Peyer's patch (tissue), 4 donors: ENCODE measurements at regions not wholly inside any gene's neighbourhood (a gene's known extent, or its start where the extent isn't known, plus 50 kb on each side); places are given as distances from the start of the nearest gene placed in this dataset.
"Not testable (repeated sequence)": the region's sequence is repeated elsewhere in the genome, so short reads cannot be mapped to it uniquely, and the experiment has no call there.

Experiments used
- DNase-seq, 3 donors: peaks; one replicate each; pipeline ENCODE4 v3.0.0-alpha.2; 2017 to 2019
- H3K27ac ChIP-seq, 4 donors: fragments of 200-600 bp; sonication (generic); one replicate each; pipeline ENCODE4 v1.5.1; 2016 to 2019
- H3K27me3 ChIP-seq, 2 donors: fragments of 200-600 bp; sonication (generic); one replicate each; pipeline ENCODE4 v1.5.1; 2019
- H3K36me3 ChIP-seq, 3 donors: fragments of 200-600 bp; sonication (generic); one replicate each; pipeline ENCODE4 v1.5.1; 2016 to 2019
- H3K4me1 ChIP-seq, 4 donors: fragments of 200-600 bp; sonication (generic); one replicate each; pipeline ENCODE4 v1.5.1; 2016 to 2019
- H3K4me3 ChIP-seq, 4 donors: fragments of 200-600 bp; sonication (generic); 1 replicate in 3 of 4; 2 replicates in 1 of 4; pipeline ENCODE4 v1.5.1; 2016 to 2019; ENCODE audit warnings: mild to moderate bottlenecking in 1 of 4
- H3K9me3 ChIP-seq, 4 donors: fragments of 200-600 bp; sonication (generic); one replicate each; pipeline ENCODE4 v1.5.1; 2016 to 2019; ENCODE audit warnings: mild to moderate bottlenecking in 1 of 4
- POLR2A ChIP-seq, 2 donors: fragments of 450-650 bp; IDR thresholded peaks; one replicate each; pipeline ENCODE4 v1.5.1; 2017; ENCODE audit warnings: antibody characterized with exemption in 2 of 2, mild to moderate bottlenecking in 2 of 2, moderate library complexity in 2 of 2
- TF ChIP-seq, protein P1 (sequence below), 6 experiments: fragments of 450-650 bp in 4 of 6; fragments of 200-600 bp in 2 of 6; sonication (generic) in 1 of 6; IDR thresholded peaks; one replicate each; pipeline ENCODE4 v1.5.1; 2017 to 2019; ENCODE audit warnings: antibody characterized with exemption in 6 of 6, mild to moderate bottlenecking in 3 of 6, moderate library complexity in 1 of 6

DNA sequence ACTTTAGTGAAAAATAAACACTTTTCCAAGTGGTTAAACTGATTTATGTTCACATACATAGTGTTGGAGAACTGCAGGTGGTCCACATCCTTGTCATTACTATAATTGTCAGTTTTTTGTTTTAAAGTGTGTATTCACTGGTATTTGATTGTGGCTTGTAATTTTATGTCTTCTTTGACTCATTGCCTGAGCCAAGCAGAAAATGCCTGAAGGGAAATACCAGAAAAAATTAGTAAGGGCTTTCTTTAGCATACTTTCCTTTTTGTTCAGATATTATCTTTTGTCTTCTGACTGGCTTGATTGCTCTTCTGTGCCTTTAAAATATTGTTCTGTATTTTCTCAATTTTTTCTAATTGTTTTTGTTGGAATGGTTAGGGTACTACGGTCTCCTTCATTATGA lies 981.3 kb downstream of the C4orf33 start:
- Histone ChIP-seq H3K36me3 (no peaks in the 10 kb centered on the region), H3K27me3 (no peaks in the 10 kb centered on the region), H3K27ac (no peak overlapping the region), H3K4me1 (peaks cover 0 to 4% (median 0%) of the 10 kb centered on the region in 4 donors), H3K9me3 (no peaks in the 10 kb centered on the region), H3K4me3 (no peak overlapping the region)
- no peak for DNase-seq
- no peak for TF ChIP-seq POLR2A (IDR thresholded peaks at IDR 0.05)
- TF ChIP-seq, protein P1, sequence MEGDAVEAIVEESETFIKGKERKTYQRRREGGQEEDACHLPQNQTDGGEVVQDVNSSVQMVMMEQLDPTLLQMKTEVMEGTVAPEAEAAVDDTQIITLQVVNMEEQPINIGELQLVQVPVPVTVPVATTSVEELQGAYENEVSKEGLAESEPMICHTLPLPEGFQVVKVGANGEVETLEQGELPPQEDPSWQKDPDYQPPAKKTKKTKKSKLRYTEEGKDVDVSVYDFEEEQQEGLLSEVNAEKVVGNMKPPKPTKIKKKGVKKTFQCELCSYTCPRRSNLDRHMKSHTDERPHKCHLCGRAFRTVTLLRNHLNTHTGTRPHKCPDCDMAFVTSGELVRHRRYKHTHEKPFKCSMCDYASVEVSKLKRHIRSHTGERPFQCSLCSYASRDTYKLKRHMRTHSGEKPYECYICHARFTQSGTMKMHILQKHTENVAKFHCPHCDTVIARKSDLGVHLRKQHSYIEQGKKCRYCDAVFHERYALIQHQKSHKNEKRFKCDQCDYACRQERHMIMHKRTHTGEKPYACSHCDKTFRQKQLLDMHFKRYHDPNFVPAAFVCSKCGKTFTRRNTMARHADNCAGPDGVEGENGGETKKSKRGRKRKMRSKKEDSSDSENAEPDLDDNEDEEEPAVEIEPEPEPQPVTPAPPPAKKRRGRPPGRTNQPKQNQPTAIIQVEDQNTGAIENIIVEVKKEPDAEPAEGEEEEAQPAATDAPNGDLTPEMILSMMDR (IDR thresholded peaks at IDR 0.05) = no peak

DNA sequence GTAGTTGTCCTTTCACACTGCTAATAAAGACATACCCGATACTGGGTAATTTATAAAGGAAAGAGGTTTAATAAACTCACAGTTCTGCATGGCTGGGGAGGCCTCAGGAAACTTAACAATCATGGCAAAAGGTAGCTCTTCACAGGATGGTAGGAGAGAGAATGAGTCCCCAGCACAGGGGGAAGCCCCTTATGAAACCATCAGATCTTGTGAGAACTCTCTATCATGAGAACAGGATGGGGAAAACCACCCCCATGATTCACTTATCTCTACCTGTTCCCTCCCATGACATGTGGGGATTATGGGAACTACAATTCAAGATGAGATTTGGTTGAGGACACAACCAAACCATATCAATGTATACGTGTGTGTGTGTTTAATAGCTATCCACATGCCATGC lies 983.1 kb downstream of the C4orf33 start:
- H3K36me3 ChIP-seq, H3K4me1 ChIP-seq, DNase-seq, H3K9me3 ChIP-seq, H3K27me3 ChIP-seq, H3K4me3 ChIP-seq, H3K27ac ChIP-seq: not testable (repeated sequence)

DNA sequence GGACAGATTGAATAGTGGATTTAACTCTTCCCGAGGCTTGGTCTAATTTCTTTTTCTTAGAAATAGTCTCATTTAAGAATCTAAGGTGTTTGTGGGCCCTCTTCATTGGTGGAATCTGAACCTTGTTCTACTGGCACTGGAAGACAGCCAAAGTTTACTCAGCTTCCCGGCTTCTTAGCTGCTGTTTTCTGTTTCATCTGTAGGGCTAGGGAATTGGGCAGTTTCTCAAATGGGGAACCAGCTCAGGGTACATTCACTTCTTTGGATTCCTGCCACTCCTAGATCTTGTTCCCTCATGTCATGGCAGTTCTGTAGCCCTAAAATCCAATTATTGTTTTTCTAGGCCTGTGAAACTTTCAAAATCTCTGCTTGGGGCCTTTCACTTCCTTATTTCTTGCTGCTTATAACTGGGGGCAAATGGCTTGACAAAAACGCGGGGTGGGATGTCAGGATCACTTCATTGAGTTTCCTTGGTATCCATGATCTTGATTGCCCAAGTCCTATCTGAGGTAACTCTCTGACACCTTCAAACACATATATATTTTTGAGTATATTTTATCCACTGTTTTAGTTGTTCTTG lies 985.0 kb downstream of the C4orf33 start:
- TF ChIP-seq, protein P1 (IDR thresholded peaks at IDR 0.05) = peak in 3 of 6 experiments; percentile 8 to 28 (median 19)
- no peak for TF ChIP-seq POLR2A (IDR thresholded peaks at IDR 0.05)
- Histone ChIP-seq H3K4me1 (no peaks in the 10 kb centered on the region), H3K27me3 (no peaks in the 10 kb centered on the region), H3K27ac (no peak overlapping the region), H3K4me3 (no peak overlapping the region), H3K9me3 (no peaks in the 10 kb centered on the region), H3K36me3 (no peaks in the 10 kb centered on the region)
- DNase-seq = no peak

DNA sequence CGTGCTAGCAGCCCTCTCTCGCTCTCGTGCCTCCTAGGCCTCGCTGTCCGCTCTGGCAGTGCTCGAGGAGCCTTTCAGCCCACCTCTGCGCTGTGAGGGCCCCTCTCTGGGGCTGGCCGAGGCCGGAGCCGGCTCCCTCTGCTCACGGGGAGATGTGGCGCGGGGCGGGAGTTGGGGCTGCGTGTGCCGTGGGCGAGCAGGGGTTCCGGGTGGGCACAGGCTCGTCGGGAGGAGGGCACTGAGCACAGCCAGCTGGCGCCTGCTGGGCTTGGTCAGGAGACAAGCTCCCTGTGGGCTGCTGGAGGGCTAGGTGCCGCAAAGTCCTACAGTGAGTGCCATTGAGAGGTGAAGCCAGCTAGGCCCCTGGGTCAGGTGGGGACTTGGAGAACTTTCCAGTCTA lies 994.5 kb downstream of the C4orf33 start:
- no peaks in the 10 kb centered on the region for H3K9me3 ChIP-seq
- H3K4me1 ChIP-seq = no peaks in the 10 kb centered on the region
- H3K36me3 ChIP-seq = no peaks in the 10 kb centered on the region
- H3K4me3 ChIP-seq = no peak overlapping the region
- H3K27ac ChIP-seq = no peak overlapping the region
- no peak for TF ChIP-seq POLR2A (IDR thresholded peaks at IDR 0.05)
- TF ChIP-seq, protein P1 (IDR thresholded peaks at IDR 0.05) = no peak
- H3K27me3 ChIP-seq = no peaks in the 10 kb centered on the region
- DNase-seq = no peak

DNA sequence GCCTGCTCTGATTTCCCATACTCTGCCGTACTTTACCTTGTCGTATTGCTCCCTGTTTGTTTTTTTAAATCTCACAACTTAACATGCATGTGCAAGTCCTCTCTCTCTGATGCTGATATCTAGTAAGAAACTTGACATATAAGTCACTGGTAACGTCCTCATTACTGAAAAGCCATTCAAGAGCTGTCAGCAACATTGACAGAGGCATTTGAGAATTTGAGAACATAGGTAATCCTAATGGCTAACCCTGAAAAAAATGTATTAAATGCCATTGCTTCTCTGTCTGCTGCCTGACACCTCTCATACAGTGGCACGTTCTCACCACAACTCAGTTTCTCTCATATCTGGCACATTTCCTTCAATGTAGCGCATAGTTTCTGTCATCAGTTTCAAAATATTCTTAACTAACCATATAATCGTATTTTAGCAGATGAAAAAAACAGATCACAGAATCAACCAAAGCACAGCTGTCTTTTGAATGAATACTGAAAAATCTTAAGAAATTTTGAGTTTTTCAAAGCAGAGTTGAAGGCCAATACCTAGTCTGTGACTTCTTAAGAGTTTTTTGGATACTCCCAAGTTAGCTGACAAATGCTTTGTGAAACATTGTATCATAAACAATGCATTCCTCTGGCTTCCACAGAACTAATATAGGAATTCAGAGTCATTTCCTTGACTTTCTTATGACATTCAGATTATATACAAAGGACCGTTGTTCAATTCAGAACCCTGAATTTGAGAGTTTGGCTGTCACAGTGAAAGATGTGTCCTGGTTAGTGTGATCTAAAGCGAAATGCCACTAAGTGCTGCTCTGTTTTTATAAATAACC lies 996.4 kb downstream of the C4orf33 start:
- Histone ChIP-seq H3K9me3 (no peaks in the 10 kb centered on the region), H3K4me1 (no peaks in the 10 kb centered on the region), H3K27me3 (no peaks in the 10 kb centered on the region), H3K27ac (no peak overlapping the region), H3K36me3 (no peaks in the 10 kb centered on the region), H3K4me3 (no peak overlapping the region)
- no peak for DNase-seq
- TF ChIP-seq POLR2A (IDR thresholded peaks at IDR 0.05) = no peak
- TF ChIP-seq, protein P1 (IDR thresholded peaks at IDR 0.05) = no peak

DNA sequence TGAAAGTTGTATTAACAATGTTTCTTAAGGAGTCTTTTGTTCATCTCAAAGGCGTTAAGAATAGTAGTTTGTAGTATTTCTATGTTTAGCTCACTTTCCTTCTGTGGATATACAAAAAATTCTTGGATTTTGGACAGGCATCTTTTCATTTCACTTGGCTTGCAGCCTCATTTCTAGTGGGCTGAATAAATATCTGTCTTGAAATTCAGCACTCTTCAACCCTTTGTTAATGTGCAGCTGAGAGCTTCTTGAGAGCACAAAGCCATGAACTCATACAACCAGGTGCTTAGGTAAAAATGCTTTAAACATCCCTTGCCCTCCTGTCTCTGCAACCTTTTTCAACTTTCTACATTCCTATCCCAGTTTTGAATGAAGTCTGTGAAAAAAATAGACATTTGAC lies 1003.2 kb downstream of the C4orf33 start:
- Histone ChIP-seq H3K4me3 (no peak overlapping the region), H3K27me3 (no peaks in the 10 kb centered on the region), H3K36me3 (no peaks in the 10 kb centered on the region), H3K4me1 (no peaks in the 10 kb centered on the region), H3K9me3 (no peaks in the 10 kb centered on the region), H3K27ac (no peak overlapping the region)
- DNase-seq = no peak
- TF ChIP-seq, protein P1 (IDR thresholded peaks at IDR 0.05) = no peak
- TF ChIP-seq POLR2A (IDR thresholded peaks at IDR 0.05) = no peak
